Panc1 (cell line): ENCODE measurements at regions not wholly inside any gene's neighbourhood (a gene's known extent, or its start where the extent isn't known, plus 50 kb on each side); places are given as distances from the start of the nearest gene placed in this dataset.

Source experiments
- POLR2AphosphoS5 ChIP-seq: IDR thresholded peaks from 2 replicates; pipeline ENCODE4 v1.6.1; 2012; ENCODE audit warnings: mild to moderate bottlenecking, low read depth, low read length, moderate library complexity
- SIN3A ChIP-seq: IDR thresholded peaks from 2 replicates; pipeline ENCODE4 v1.6.1; 2012; ENCODE audit warnings: low read depth, mild to moderate bottlenecking, low read length, moderate library complexity, borderline replicate concordance; ENCODE audit not compliant: insufficient read depth
- TCF7L2 ChIP-seq: IDR thresholded peaks from 2 replicates; pipeline ENCODE4 v1.6.1; 2011; ENCODE audit warnings: mild to moderate bottlenecking, low read depth, low read length, inconsistent platforms
- TF ChIP-seq, protein P1 (sequence below): fragments of 450-650 bp; IDR thresholded peaks from 2 replicates; pipeline ENCODE4 v1.5.1; 2017; ENCODE audit warnings: mild to moderate bottlenecking
- TF ChIP-seq, protein P2 (sequence below), 2 experiments: IDR thresholded peaks; 2 replicates each; pipeline ENCODE4 v1.6.1; 2011 to 2012; ENCODE audit warnings: low read depth in 2 of 2, control low read depth in 1 of 2, low read length in 1 of 2, mild to moderate bottlenecking in 1 of 2, moderate library complexity in 1 of 2; ENCODE audit not compliant: insufficient read depth in 1 of 2

DNA sequence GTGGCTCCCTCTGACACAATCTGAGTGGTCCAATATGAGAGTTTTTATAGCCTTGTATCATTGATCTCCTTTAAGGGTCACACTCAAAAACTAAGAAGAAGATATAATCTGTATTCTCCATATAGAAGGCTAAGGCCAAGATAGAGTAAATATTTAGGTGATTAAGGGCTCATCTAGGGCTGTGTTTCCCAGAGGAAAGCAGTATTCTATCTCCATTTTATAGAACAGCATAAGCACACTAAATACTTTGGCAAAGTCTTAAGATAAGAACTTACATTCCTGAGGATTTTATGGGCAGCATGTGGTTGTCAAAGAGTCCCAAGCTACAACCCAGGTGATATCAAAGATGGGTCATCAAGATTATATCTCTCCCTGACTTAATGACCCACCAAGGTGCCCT is 377.6 kb downstream of the KIF16B start:
- TF ChIP-seq, protein P1, sequence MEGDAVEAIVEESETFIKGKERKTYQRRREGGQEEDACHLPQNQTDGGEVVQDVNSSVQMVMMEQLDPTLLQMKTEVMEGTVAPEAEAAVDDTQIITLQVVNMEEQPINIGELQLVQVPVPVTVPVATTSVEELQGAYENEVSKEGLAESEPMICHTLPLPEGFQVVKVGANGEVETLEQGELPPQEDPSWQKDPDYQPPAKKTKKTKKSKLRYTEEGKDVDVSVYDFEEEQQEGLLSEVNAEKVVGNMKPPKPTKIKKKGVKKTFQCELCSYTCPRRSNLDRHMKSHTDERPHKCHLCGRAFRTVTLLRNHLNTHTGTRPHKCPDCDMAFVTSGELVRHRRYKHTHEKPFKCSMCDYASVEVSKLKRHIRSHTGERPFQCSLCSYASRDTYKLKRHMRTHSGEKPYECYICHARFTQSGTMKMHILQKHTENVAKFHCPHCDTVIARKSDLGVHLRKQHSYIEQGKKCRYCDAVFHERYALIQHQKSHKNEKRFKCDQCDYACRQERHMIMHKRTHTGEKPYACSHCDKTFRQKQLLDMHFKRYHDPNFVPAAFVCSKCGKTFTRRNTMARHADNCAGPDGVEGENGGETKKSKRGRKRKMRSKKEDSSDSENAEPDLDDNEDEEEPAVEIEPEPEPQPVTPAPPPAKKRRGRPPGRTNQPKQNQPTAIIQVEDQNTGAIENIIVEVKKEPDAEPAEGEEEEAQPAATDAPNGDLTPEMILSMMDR = no peak
- TF ChIP-seq POLR2AphosphoS5 (no peak), SIN3A (no peak), TCF7L2 (no peak)
- TF ChIP-seq, protein P2, sequence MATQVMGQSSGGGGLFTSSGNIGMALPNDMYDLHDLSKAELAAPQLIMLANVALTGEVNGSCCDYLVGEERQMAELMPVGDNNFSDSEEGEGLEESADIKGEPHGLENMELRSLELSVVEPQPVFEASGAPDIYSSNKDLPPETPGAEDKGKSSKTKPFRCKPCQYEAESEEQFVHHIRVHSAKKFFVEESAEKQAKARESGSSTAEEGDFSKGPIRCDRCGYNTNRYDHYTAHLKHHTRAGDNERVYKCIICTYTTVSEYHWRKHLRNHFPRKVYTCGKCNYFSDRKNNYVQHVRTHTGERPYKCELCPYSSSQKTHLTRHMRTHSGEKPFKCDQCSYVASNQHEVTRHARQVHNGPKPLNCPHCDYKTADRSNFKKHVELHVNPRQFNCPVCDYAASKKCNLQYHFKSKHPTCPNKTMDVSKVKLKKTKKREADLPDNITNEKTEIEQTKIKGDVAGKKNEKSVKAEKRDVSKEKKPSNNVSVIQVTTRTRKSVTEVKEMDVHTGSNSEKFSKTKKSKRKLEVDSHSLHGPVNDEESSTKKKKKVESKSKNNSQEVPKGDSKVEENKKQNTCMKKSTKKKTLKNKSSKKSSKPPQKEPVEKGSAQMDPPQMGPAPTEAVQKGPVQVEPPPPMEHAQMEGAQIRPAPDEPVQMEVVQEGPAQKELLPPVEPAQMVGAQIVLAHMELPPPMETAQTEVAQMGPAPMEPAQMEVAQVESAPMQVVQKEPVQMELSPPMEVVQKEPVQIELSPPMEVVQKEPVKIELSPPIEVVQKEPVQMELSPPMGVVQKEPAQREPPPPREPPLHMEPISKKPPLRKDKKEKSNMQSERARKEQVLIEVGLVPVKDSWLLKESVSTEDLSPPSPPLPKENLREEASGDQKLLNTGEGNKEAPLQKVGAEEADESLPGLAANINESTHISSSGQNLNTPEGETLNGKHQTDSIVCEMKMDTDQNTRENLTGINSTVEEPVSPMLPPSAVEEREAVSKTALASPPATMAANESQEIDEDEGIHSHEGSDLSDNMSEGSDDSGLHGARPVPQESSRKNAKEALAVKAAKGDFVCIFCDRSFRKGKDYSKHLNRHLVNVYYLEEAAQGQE (IDR thresholded peaks at IDR 0.05; ENCODE audit: insufficient read depth in 1 of 2, low read depth in 2 of 2, low read length in 1 of 2) = no peak
